ENCODE measurements at regions not wholly inside any gene's neighbourhood (a gene's known extent, or its start where the extent isn't known, plus 50 kb on each side); places are given as distances from the start of the nearest gene placed in this dataset.
A peak's percentile ranks its signal among the peaks of the same experiment; 100 is the strongest.

DNA sequence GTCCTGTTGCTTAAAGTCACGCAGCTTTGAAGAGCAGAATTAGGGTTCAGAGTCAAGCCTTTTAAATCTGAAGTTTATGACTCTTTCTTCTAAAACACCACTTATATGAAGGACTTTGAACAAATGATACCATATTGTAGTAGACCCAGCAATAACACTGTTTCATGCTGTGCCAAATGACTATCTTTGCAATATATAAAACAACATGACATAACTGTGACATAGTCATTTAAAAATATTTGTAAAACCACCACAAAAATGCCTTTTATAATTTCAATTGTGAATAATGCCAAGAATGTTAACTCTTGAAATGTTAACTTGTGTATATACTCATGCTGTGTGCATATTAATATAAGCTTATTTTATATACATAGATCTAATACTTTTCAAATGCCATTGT is 452.1 kb upstream of the NEGR1 start:
- DNase-seq: no peak

- DNase-seq: no peak
Measured at GRCh38 chr1:72724951-72725861, 442.9 kb upstream of the NEGR1 start.

- no peak for DNase-seq
Measured at GRCh38 chr1:72705921-72706320, 423.6 kb upstream of the NEGR1 start.

DNA sequence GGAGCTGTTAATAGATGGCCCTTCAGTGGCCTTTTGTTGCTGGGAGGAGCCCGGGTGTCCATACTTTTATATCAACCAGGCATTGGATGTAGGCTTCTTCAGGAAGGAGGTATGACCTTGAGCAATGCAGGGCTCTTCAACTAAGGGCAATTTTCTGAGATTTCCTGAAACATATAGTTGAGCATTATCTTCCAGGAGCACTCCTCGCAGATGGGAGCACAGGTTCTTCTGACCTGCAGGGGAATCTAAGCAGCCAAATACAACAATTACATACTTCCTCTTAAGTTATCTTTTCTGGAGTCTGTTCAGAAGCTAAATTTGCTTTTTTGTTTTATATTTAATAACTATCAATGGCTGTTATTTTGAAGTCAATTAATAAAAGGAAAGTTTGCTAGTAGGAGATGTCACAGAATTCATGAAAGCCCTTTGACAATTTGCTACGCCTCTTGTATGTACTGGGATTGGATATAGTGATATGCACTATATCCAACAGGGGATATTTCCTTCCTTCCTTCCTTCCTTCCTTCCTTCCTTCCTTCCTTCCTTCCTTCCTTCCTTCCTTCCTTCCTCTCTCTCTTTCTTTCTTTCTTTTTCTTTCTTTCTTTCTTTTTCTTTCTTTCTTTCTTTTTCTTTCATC is 422.6 kb upstream of the NEGR1 start:
- no peak for DNase-seq

DNA sequence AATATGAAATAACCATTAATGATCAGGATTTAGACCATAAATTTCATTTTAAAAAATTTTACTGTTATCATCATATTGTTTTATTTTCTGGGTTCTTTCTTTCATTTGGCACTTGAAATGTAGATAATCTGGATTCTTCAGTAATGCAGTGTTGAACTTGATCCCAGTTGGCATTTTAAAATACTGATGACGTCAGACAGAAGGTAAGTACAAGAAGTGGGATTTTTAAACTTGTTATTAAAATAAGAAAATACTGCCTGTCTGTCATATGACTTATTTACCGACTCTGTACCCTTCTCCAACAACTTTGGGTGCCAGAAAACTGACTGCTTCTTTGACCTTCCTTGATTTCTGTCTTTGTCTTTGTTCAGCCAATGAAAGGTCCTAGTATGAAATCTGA is 415.1 kb upstream of the NEGR1 start:
- no peak for DNase-seq

DNA sequence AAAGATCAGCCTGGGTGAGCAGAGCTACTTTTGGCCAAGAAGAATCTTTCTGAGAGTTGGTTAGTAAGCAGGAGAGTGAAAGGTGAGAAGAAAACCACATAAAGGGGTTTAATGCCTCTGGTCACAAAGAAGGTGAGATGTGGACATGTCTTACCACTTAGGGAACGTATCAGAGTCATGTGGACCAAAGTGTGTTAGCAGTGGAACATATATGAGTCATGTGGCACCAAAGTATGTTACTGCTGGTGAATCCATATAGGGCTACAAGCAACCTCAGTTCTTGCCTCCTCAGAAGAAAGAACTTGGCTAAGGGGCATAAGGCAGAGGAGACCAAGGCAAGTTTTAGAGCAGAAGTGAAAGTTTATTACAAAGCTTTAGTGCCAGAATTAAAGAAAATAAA is 411.6 kb upstream of the NEGR1 start:
- DNase-seq: no peak

GRCh38 chr1:72693376-72693775 is 411.0 kb upstream of the NEGR1 start:
- DNase-seq: no peak

DNA sequence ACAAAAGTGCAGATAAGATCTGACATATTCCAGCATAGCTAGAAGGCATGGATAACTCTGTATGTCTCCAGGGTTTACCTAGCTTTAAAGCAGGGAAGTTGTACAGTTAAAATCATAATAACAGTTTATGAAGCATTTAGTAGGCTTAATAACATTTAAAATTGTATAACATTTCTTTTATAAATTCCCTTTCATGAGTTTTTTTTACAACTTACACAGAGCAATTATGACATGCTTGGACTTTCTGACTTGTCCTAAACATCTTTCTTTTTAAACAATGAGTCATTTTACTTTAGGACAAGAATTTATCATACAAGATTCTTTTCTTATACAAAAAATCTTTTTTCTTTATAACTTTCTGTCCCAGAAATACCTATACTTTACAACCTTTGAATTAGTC is 408.5 kb upstream of the NEGR1 start:
- no peak for DNase-seq

DNA sequence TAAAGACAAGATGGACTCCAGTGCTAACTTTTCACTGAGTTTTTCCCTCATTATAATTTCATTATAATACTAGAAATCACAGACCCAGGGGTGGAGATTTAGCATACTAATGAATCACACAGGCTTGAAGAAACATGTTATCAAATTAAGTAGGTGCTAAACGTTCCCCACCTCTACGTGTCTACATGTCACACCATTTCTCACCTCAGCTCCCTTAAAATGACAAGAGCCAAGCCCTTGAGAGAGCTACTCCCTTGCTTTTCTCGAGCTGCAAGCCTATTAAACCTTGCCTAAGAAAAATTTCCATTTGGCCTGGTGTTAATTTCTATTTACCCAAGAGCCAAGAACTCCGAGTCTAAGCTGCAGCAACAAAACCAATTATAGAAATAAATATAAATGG is 396.3 kb upstream of the NEGR1 start:
- DNase-seq: no peak

GRCh38 chr1:72670902-72671301 is 388.6 kb upstream of the NEGR1 start:
- no peak for DNase-seq

- no peak for DNase-seq
Measured at GRCh38 chr1:72662918-72663317, 380.6 kb upstream of the NEGR1 start.

GRCh38 chr1:72650843-72651435 is 368.6 kb upstream of the NEGR1 start:
- no peak for DNase-seq

GRCh38 chr1:72649991-72650390 is 367.7 kb upstream of the NEGR1 start:
- no peak for DNase-seq

- no peak for DNase-seq
Measured at GRCh38 chr1:72649211-72649888, 367.0 kb upstream of the NEGR1 start.

DNA sequence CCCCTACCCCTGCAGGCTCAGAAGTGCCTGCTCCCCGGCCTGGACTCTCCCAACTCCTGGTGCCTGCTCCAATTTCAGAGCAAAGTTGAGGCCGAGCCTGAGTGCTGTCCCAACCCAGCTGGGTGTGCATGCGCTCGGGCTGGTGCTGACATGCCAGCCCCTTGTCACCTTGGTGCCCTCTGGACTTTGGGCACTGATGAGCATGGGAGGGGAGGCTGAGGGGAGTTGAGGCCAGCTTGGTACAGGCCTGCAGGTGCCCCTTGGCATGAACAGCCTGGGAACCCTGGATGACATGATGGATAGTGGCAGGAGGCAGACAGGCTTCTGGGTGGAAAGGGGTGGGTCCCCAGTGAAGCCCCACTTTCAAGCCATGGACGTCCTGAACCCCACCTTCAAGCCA is 366.1 kb upstream of the NEGR1 start:
- no peak for DNase-seq

GRCh38 chr1:72643142-72643541 is 360.8 kb upstream of the NEGR1 start:
- DNase-seq: no peak

GRCh38 chr1:72637593-72637992 is 355.3 kb upstream of the NEGR1 start:
- DNase-seq: no peak

- no peak for DNase-seq
Measured at GRCh38 chr1:72636631-72637030, 354.3 kb upstream of the NEGR1 start.

DNA sequence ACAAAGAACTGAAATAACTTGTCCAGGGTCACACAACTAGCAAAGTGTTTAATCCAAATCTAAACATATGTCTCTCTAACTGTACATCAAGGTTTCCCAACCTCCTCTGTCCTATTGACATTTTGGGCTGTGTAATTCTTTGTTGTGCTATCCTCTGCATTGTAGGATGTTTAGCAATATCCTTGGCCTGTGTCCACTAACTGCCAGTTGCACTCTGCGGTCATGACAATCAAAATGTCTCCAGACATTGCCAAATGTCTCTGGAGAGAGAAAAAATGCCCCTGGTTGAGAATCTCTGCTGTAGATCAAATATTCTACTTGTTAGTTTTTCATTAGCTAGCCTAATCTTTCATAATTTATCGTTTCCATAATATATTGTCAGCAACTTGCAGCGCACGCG is 353.4 kb upstream of the NEGR1 start:
- no peak for DNase-seq

DNA sequence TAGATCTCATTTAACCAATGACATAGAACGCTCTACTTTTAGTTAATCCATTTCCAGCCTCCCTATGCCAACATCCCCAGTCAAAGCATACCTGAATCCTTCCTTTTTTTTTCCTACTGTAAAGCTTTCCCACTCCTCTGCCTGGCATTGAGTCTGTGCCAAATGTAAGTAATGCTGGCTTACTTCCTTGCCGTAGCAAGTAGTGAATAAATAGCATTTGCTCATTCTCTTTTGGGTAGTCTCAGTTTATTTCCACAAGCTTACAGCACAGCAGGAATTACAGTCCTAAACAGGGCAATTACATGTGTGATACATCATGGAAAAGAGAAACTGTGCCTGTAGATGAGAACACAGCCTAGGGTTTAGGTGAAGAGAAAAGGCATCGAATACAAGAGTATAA is 352.6 kb upstream of the NEGR1 start:
- DNase-seq: no peak

GRCh38 chr1:72631449-72631848 is 349.1 kb upstream of the NEGR1 start:
- DNase-seq: no peak

GRCh38 chr1:72623299-72623708 is 341.0 kb upstream of the NEGR1 start:
- peak; percentile 2 for DNase-seq

- no peak for DNase-seq
Measured at GRCh38 chr1:72620453-72620852, 338.1 kb upstream of the NEGR1 start.

Data from GDM1 (cell line).